Glutamatergic neuron (in vitro differentiated cells): ENCODE measurements at regions not wholly inside any gene's neighbourhood (a gene's known extent, or its start where the extent isn't known, plus 50 kb on each side); places are given as distances from the start of the nearest gene placed in this dataset.

ENCODE experiments used
- DNase-seq: peaks from one replicate; pipeline ENCODE4 v3.0.0; 2022
- H3K27ac Mint-ChIP-seq: one replicate; pipeline ENCODE4 v1.8.0; 2020; ENCODE audit warnings: mild to moderate bottlenecking, mixed read lengths, inconsistent platforms; ENCODE audit not compliant: unreplicated experiment
- H3K27me3 Mint-ChIP-seq: one replicate; pipeline ENCODE4 v1.8.0; 2020; ENCODE audit warnings: mild to moderate bottlenecking, moderate library complexity, mixed read lengths, inconsistent platforms; ENCODE audit not compliant: unreplicated experiment
- H3K36me3 Mint-ChIP-seq: one replicate; pipeline ENCODE4 v1.8.0; 2020; ENCODE audit warnings: mild to moderate bottlenecking, mixed read lengths, inconsistent platforms; ENCODE audit not compliant: unreplicated experiment
- H3K4me1 Mint-ChIP-seq: one replicate; pipeline ENCODE4 v1.8.0; 2020; ENCODE audit warnings: mild to moderate bottlenecking, low read depth, mixed read lengths, inconsistent platforms; ENCODE audit not compliant: unreplicated experiment
- H3K4me3 Mint-ChIP-seq: one replicate; pipeline ENCODE4 v1.8.0; 2020; ENCODE audit warnings: mild to moderate bottlenecking, mixed read lengths, inconsistent platforms; ENCODE audit not compliant: unreplicated experiment
- H3K9me3 Mint-ChIP-seq: one replicate; pipeline ENCODE4 v1.8.0; 2020; ENCODE audit warnings: mild to moderate bottlenecking, moderate library complexity, mixed read lengths, inconsistent platforms; ENCODE audit not compliant: unreplicated experiment
- CTCF ChIP-seq: fragments of 200-600 bp; sonication (generic); IDR thresholded peaks from one replicate; pipeline ENCODE4 v1.5.0; 2021; ENCODE audit not compliant: partially characterized antibody, unreplicated experiment

DNA sequence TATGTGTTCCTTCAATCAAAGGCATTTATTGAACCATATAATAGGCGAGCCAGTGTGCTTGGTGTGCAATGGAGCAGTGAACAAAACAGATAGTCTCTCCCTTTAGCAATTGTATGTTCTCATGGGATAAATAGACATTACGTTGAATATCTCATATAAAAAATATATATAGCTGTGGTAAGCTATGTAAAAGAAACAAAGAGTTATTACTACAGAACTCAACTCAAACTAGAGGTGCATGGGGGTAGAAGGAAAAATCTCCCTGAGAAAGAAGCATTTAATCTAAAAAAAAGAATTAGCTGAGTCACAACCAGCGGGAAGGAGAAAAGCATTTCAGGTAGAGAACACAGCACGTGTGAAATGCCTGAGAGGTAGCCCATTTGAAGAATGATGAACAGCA lies 919.3 kb downstream of the CDH11 start:
- no peak overlapping the region for H3K4me3 Mint-ChIP-seq
- peaks cover 9% of the 10 kb centered on the region for H3K4me1 Mint-ChIP-seq
- H3K36me3 Mint-ChIP-seq, result no peaks in the 10 kb centered on the region
- TF ChIP-seq CTCF, result no peak
- no peak for DNase-seq
- H3K9me3 Mint-ChIP-seq, result peaks cover 2% of the 10 kb centered on the region
- no peak overlapping the region for H3K27ac Mint-ChIP-seq
- H3K27me3 Mint-ChIP-seq, result no peaks in the 10 kb centered on the region

GRCh38 chr16:64196444-64196843 lies 925.4 kb downstream of the CDH11 start:
- Mint-ChIP-seq H3K4me1 (no peaks in the 10 kb centered on the region), H3K9me3 (no peaks in the 10 kb centered on the region), H3K27me3 (no peaks in the 10 kb centered on the region), H3K27ac (no peak overlapping the region), H3K36me3 (no peaks in the 10 kb centered on the region), H3K4me3 (no peak overlapping the region)
- TF ChIP-seq CTCF, result no peak
- DNase-seq, result no peak

- Mint-ChIP-seq H3K4me3 (no peak overlapping the region), H3K27me3 (no peaks in the 10 kb centered on the region), H3K36me3 (no peaks in the 10 kb centered on the region), H3K9me3 (no peaks in the 10 kb centered on the region), H3K4me1 (no peaks in the 10 kb centered on the region), H3K27ac (no peak overlapping the region)
- no peak for TF ChIP-seq CTCF
- no peak for DNase-seq
These were observed 935.9 kb downstream of the CDH11 start for GRCh38 chr16:64185954-64186353.

DNA sequence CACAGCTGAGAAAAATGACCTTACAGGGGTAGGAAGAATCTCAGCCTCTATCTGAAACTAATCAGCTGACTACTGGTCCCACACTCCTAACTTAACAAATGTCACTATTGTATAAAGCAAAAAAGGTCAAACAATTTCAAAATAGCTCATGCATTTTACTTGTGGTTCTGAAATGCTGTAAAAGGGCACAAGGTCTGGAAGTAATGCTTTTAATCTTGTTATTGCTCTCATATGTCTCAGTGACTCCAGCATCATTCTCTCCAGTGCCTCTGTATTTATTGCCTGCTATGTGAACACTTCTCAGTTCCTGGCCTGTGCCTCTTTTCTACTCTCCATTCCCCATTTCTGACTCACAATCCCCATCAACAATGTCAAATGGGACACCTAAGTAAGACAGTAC lies 937.7 kb downstream of the CDH11 start:
- Mint-ChIP-seq H3K27ac (no peak overlapping the region), H3K4me3 (no peak overlapping the region), H3K4me1 (no peaks in the 10 kb centered on the region), H3K9me3 (no peaks in the 10 kb centered on the region), H3K36me3 (peaks cover 5% of the 10 kb centered on the region), H3K27me3 (no peaks in the 10 kb centered on the region)
- no peak for TF ChIP-seq CTCF
- DNase-seq, result no peak

- no peak for TF ChIP-seq CTCF
- H3K4me3 Mint-ChIP-seq, result no peak overlapping the region
- H3K4me1 Mint-ChIP-seq, result no peaks in the 10 kb centered on the region
- no peak overlapping the region for H3K27ac Mint-ChIP-seq
- DNase-seq, result no peak
- no peaks in the 10 kb centered on the region for H3K27me3 Mint-ChIP-seq
- H3K9me3 Mint-ChIP-seq, result no peaks in the 10 kb centered on the region
- peaks cover 8% of the 10 kb centered on the region for H3K36me3 Mint-ChIP-seq
These were observed 938.9 kb downstream of the CDH11 start for GRCh38 chr16:64182985-64183384.
